GM21381 (cell line): ENCODE measurements at regions not wholly inside any gene's neighbourhood (a gene's known extent, or its start where the extent isn't known, plus 50 kb on each side); places are given as distances from the start of the nearest gene placed in this dataset.
A peak's percentile ranks its signal among the peaks of the same experiment; 100 is the strongest.
"Not testable (repeated sequence)": the region's sequence is repeated elsewhere in the genome, so short reads cannot be mapped to it uniquely, and the experiment has no call there.

ENCODE experiments used
- ATAC-seq: cut with Tn5 transposase; IDR thresholded peaks from one replicate; pipeline ENCODE4 v1.9.1; 2021; ENCODE audit warnings: mild to moderate bottlenecking, moderate library complexity; ENCODE audit not compliant: unreplicated experiment

- no peak for ATAC-seq
Measured at GRCh38 chr5:68689010-68689409, 404.8 kb upstream of the SLC30A5 start.

DNA sequence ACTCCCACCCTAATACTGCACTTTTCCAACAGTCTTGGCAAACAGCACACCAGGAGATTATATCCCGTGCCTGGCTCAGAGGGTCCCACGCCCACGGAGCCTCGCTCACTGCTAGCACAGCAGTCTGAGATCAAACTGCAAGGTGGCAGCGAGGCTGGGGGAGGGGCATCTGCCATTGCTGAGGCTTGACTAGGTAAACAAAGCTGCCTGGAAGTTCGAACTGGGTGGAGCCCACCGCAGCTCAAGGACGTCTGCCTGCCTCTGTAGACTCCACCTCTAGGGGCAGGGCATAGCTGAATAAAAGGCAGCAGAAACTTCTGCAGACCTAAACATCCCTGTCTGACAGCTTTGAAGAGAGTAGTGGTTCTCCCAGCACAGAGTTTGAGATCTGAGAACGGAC is 401.9 kb upstream of the SLC30A5 start:
- not testable (repeated sequence) for ATAC-seq

DNA sequence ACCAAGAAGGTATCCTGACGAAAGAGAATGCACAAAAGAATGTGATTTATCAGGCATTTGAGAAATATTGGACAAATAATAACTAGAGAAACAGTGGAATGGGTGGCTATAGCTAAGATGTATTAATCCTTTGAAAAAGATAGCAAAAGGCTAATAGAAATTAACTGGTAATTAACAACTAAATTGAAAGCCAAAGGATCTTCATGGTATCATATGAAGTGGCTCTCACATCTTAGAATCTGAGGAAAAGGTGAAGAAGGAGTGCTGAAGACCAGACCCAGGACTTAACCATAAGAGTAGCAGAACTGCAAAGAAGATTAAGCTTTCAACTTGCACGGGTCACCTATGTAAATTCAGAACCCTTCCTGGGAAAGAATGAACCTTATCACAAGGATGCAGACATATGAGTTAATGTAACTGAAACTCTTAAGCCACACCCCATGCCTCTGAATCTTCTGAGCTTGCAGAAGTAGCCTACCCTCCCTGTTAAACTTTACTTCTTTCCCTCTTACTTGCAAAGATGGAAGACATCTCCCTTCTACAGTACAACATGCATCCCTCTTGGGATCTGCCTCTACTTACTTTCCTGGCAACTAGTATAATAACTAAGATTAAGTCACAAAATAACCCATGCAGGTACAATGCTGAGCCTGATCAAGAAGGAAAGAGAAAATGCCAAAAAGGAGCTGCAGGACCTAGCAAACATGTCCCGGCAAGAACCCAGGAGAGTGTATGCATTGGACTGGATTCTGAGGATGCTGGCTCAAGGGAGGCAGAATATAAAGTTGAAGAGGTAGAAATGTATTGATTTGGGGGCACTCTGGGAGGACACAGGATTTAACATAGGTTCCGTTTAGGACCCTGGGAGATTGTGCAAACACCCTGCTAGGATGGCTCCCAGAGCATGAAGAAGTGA is 395.5 kb upstream of the SLC30A5 start:
- ATAC-seq: no peak

GRCh38 chr5:68699966-68700365 is 393.8 kb upstream of the SLC30A5 start:
- no peak for ATAC-seq

GRCh38 chr5:68707575-68707974 is 386.2 kb upstream of the SLC30A5 start:
- no peak for ATAC-seq

GRCh38 chr5:68708156-68708841 is 385.5 kb upstream of the SLC30A5 start:
- ATAC-seq: no peak

DNA sequence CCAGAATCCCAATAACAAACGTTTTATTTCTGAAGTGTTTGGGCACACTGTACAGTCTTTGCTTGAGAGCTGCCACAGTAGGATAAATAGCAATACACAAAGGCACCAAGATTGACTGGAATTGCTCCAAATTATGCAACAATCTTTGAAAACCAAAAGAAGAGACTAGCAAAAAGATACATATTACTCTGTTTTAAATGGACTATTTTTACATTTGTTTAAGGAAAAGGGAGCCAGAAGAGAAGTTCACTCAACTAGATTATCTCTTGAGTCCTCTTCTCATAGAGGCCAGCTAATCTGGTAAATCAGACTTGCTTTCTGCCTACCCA is 385.0 kb upstream of the SLC30A5 start:
- ATAC-seq: no peak

DNA sequence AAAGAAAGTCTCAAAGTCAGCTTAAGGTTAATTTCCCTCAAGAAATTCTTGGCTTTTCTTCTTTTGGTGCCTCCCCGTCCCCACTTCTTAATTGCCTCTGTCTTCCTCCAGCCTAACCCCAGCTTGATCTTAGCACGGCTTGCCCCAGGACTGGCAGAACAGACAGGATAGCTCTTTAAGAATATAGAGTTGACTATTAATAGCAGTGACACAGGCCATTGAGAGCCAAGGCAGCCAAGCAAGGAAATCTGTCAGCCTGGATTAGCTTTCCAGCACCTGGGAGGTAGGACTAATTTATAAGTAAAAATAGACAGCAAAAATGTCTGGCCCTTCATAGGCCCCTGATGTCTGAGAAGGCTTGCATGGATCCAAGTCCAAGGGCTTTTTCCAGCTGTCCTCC is 384.6 kb upstream of the SLC30A5 start:
- no peak for ATAC-seq

GRCh38 chr5:68710514-68710913 is 383.3 kb upstream of the SLC30A5 start:
- ATAC-seq: peak; percentile 51

GRCh38 chr5:68711293-68712200 is 382.3 kb upstream of the SLC30A5 start:
- ATAC-seq: peak; percentile 94

- ATAC-seq: no peak
Measured at GRCh38 chr5:68714810-68715209, 379.0 kb upstream of the SLC30A5 start.

GRCh38 chr5:68720884-68721610 is 372.8 kb upstream of the SLC30A5 start:
- no peak for ATAC-seq

DNA sequence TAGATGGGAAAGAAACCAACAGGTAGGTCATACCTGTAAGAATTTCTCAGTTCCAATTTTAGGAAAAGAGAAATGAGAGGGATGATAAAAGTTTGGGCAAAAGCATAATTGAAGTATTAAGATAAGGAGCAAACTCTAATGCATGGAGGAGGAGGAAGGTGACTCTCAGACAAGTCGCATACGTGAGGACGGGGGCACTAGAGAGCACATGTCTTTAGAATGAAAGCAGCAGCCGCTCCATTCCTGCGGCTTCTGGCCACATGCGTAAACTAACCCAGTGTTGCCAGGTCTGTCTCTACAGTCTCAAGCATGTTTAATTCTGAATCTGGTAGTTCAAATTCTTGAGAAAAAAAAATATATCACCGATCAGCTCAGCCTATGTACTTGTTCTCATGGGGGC is 371.5 kb upstream of the SLC30A5 start:
- ATAC-seq: no peak

DNA sequence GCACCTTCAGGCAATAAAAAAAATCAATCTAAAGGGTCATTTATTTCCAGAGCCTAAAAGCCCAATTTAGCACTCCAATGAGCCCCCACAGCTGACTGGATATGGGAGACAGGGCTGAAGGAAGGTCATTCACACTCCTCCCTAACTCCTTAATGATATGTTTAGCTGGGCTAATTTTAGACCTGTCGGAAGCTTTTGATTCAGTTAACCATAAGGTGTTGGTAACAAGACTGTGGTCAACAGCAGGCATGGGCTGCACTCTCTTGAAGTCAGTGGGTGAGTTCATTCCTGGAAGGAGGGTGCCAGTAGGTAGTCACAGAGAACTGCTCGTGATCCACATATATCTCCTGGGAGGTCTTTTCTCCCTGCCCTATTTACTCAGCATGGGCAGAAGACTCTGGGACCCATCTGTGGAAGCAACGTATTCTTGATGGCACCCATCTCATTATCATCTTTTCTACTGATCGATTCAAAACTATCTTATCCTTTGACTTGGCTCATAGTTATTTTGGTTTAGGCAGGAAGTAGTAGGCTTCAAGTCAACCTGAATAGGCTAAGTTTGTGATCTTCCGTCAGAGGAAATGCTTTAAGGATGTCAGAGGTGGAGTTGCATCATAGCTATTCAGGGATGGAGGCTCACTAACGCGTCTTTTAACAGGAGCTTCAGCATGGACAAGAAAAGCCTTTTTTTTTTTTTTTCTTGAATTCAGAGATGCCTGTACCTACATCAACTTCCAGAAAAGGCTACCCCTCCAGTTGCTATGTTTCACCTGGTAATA is 367.7 kb upstream of the SLC30A5 start:
- ATAC-seq: no peak

GRCh38 chr5:68727931-68728330 is 365.9 kb upstream of the SLC30A5 start:
- no peak for ATAC-seq

DNA sequence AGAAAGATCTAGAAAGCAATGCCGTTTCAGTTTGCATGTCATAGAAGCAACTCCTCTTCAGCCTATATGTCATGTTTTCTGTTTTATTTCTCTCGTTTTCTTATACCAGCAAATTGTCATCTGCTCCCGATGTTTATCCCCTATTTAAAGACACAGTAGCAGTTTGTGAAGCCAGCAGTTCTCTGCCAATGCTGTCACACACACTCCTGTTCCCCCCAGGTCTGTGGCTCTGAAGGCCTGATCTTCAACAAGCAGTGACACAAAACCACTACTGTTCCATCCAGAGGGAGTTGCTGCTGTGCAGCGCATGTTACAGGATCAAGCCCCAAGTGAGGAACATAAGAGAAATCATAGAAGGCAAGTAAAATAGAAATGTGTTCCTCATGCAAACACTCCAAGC is 364.1 kb upstream of the SLC30A5 start:
- ATAC-seq: no peak

- no peak for ATAC-seq
Measured at GRCh38 chr5:68730220-68730978, 363.4 kb upstream of the SLC30A5 start.

GRCh38 chr5:68730979-68731654 is 362.7 kb upstream of the SLC30A5 start:
- ATAC-seq: no peak

DNA sequence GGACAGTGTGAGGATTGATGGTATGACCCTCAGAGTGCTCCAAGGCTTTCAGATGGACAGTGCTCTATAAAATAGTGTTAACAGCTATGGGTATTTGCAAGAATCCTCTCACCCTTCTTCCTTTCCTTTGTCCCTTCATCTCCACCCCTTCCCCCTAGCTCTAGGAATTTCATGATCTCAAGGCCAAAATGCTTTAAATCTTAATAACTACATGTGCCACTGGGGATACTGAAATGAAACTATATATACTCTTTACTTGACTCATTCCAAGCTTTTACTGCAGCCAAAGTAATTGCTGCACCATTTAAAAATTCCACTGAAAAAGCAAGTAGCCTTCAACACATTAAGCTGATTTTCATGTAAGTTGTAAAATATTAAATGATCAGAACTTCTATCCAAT is 361.6 kb upstream of the SLC30A5 start:
- ATAC-seq: no peak
